Activated CD4-positive, alpha-beta T cell treated with anti-CD3 and anti-CD28 coated beads for 48 hours (primary cell): ENCODE measurements at regions not wholly inside any gene's neighbourhood (a gene's known extent, or its start where the extent isn't known, plus 50 kb on each side); places are given as distances from the start of the nearest gene placed in this dataset.

Experiments used
- DNase-seq: peaks from one replicate; pipeline ENCODE4 v3.0.0-alpha.2; 2020

DNA sequence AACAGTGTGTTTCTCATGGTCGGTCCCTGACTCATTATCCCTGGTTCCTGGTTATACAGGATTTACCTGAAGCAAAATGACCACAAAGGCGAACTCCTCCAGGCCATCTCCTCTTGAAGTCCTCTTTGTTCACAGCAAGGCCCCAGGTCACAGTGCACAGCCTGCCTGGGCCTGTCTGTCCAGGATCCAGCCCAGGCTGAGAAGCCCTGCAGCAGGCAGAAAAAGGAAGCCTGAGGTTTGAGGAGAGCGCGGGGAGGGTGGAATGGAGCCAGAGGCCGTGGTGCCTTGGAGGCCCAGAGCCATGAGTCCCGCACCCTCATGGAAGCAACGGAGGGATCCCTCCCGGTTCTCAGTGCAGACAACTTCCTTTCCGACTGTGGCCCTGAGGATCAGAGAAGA is 136.8 kb upstream of the IRF2BP2 start:
- no peak for DNase-seq

DNA sequence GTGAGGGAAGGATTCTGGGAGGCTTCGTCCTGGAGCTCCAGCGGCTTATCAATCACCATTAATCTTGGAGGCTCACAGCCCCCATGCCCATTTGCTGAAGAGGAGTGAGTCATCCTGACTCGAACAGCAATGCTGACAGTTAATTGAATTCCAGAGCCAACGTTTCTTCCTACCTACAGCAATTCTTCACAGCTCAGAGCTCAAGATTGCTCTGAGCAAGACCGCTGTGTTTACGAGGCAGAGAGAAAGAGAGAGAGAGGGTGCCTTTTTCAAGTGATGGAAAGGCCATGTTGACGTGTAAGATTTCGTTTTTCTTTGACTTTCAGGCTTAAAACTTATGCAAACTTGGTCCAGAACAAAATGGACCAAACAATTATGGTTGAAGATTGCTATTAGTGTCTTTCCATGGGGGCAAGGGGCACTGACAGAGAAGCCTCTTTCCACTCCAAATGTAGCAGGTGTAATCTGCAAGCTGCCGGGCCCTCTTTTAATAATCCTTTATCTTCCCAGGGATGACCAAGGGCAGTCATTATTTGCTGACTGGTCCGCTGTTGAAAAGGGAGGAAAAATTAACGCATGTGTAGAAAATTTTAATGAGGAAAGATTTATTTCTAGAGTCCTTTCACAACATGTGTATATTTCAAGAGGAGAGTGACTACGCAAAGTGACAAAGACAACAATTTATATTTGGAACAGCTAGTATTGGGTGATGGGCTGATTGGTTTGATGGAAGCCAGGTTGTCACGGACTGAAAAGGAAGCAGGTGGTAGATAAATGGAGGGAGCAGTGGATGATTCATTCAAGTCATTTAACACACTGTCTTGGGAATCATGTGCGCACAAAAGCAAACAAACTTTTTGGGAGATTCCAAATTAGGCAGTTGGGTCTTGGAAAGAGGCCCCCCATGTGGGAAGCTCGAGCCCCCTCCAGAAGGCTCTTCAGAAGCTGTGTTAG is 136.1 kb upstream of the IRF2BP2 start:
- DNase-seq: no peak

DNA sequence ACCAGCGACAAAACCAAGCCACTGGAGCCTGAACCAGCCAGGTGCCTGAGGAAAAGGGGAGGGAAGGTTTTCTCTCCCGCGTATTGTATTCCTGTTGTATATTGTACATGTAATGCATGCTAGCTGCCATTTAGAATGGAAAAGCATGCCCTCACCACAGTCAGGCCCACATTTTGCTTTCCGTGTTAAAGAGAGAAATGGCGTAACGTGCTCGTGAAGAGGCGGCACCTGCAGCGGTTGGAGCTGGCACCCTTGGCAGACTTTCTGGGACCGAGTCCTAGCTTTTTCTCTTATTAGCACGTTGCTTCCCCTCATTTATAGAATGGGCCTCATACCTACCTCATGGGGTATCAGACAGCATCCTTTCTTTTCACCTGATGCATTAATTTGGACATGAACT is 135.3 kb upstream of the IRF2BP2 start:
- DNase-seq: no peak

DNA sequence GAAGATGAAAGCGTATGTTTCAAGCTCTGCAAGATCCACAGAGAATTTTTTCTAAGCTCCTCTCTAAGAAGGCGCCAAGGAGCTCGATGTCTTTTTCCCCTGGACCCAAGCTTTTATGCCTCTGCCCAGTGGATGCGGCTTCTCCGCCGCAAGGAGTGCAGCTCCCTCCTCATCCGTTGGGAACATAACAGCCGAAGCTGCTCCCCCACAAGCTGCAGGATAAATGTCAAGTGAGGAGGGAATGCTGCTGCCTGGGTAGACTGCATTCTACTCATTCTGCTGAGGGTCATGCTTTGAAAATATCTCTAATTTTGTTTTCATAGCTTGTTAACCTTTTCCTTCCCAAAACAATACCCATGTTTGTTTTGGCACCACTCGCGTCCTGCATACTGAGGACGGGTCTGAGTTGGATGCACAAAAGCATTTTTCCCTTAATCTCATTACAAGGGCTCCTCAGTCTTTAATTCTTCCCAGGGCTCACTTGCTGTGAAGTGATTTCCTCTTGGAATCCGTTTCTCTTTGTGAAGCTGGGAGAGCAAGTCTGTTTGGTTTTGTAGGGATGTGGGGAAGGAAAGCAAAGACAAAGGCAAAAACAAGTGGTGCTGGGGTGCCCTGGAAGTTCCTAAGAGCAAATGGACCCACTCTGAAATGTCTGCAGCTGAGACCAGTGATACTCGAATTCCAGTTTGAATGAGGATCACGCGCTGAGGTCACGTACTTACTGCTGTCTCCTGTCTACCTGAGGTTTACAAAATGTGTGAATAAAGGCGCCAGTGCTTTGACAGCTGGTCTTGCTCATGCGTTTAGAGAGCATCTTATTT is 134.0 kb upstream of the IRF2BP2 start:
- DNase-seq: no peak

DNA sequence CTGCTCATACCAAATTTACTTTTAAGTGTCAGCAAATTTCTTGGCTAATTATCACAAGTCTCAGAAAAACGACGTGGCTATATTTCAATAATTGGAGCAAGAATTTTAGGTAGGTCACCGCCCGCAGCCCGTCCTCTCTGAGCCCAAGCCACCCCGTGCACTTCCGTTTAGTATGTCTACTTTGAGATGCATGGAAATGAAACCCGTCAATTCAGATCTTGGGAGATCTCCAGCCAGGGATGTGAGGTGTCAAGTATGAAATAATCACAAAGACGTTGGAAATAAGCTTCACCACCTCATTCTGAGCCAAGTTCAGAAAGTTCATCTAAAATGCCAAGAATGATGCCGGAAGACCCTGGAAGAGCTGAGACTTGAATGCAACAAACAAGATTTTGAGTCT is 132.6 kb upstream of the IRF2BP2 start:
- no peak for DNase-seq

DNA sequence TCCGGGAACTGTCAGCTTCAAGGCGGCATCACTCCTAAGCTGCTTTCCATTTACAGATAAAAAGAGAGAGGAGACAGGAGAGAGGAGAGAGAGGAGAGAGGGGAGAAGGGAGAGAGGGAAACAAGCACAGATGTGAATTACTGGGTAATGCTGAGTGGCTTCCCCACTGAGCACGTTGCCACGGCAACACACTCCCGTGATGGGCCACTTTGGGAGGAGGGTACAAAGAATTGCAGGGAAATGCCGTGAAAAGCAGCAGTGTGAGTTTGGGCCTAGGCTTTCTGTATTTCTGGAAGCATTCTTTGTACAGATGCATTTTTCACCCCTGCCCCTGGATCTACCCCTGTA is 128.0 kb upstream of the IRF2BP2 start:
- DNase-seq: no peak

DNA sequence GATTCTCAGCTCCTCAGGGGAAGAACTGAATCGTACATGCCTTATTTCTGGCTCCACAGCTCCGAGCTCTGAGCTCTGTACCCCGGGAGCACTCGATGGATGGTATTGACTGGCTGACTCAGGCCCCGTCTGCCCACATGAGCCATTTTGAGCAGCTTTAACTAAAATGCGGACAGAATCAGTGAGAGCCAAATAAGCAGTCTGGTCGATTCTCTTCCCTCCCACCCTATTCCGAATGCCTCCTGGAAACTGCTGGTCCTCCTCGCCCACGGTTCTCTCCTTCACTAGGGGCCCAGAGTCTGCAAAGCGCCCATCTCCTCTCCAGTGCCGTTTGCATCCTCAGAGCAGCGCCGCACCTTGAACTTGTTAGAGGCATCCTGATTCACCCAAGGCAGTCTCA is 125.9 kb upstream of the IRF2BP2 start:
- no peak for DNase-seq

DNA sequence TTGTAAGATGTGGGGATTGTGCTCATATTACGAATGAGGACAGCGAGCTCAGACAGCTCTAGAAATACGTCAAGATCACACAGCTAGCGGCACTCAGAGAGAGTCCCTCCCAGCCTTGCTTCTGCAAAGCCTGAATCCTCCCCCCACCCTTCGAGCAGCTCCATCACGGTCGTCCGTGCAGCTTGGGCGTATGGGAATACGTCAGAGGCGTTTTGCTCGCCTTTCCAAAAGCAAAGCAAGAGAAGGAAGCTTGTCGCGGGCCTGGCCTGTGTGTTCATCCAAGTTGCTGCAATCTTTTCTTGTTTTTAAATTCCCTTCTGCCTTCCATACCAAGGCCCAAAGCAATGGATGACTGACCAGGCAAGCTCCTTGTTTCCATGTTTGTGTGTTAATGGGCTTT is 125.5 kb upstream of the IRF2BP2 start:
- no peak for DNase-seq

DNA sequence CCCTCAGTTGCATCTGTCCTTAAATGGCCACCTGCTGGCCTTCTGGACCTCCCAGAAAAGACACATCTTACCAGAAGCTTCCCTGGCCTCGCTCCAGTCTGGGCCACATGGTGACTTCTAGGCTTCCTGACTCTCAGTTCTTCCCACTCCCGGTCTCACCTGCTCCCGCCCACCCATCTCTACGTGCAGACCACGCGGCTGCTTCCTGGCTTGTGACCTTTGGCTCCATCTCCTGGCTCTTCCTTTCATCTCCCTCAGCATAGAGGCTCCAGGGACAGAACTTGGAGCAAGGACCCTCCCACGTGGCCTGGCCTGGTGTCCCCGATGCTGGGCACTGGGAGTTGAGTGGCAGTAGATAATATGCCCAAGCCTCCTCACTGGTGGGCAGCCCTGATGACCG is 124.9 kb upstream of the IRF2BP2 start:
- DNase-seq: no peak

DNA sequence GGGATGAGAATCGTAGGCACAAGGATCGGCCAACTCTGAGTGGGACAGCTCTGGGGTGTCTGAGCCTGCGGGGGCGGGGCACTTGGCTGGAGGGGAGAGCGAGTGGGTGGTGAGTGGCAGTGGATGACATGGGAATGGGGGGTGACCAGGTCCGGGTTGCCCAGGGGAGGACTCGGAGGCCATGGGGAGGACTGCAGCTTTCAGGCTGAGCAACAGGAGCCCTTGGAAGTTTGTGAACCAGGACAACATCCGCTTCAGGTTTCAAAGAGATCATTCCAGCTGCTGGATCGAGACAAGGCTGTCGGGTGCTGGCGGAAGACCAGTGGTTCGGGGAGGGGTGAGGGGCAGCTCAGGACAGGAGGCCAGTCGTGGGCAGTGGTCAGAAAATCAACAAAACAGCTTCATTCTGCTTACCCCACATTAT is 124.4 kb upstream of the IRF2BP2 start:
- no peak for DNase-seq

DNA sequence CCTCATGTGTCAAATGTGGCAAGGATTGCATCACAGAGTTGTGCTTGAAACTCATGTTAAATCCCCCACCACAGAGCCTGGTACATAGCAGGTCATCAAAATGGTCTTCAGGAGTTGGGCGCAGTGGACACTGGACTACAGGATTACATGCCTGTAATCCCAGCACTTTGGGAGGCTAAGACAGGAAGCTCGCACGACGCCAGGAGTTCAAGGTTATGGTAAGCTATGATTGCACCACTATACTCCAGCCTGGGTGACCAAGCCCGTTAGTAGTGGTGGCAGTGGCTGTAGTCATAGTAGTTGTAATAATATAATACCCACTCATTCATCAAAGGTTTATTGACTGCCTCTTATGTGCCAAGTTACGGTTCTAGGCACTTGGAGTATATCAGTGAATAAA is 123.4 kb upstream of the IRF2BP2 start:
- DNase-seq: no peak

DNA sequence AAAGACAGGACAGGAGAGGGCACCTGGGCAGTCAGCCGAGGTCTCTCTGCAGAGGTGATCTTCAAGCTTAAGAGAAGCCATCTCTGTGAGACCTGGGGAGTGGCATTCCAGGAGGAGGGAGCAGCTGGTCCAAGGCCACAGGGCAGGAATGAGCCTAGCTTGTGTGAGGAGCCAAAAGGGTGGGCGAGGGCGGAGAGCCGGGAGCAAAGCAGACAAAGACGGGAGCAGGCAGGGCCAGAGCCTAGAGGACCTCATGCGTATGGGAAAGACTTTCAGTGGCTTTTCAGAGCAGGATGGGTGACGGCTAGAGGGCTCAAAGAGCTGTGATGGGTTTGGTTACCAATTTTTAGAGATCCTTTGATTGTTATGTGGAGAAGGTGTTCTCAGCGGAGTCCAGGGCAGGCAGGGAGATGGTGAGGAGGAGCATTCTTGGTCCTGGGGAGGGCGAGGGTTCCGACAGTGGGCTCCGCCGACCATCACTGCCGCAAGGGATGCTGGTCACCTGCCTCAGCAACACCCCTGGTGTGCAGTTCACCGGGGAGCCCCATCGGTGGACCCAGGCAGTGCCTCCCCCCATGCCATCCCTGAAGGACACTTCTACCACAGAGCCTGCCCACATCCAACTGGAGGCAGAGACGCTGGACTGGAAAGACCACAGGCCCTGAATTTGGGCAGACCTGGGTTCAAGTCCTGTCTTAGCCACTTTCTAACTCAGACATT is 122.9 kb upstream of the IRF2BP2 start:
- no peak for DNase-seq

DNA sequence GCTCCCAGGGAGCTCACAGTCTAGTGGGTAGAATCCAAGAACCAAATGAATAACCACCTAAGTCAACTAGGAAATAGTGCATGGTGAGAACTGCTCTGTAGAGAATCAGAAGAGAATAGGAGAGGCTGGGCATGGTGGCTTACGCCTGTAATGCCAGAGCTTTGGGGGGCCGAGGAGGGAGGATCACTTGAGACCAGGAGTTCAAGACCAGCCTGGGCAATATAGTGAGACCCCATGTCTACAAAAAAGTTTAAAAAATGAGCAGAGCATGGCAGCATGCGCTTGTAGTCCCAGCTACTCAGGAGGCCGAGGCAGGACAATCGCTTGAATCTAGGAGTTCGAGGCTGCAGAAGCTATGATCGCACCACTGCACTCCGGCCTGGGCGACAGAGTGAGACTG is 122.3 kb upstream of the IRF2BP2 start:
- DNase-seq: no peak

DNA sequence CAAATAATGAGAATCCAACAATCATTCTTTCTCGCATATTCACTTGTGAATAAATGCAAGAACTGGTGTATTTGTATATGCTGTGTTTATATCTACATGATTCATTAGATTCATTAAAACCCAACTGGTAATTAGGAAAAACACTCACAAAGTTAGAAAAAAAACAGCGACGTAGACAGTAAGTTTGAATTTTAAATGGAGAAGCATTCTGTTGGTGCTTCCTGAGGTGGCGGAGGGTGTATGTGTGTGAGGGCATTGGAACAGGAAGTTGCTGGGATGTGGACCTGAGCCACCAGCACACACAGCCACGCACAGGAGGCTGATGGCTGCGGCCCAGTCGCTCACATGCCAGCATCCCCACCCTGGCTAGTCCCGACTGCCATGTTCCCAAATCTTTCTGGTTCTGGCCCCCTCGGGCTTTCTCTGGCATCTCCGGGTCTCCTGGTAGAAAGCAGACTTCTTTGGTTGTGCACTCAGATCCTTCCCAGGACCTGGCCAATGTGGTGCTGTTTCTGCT is 121.6 kb upstream of the IRF2BP2 start:
- DNase-seq: peak; percentile 47

DNA sequence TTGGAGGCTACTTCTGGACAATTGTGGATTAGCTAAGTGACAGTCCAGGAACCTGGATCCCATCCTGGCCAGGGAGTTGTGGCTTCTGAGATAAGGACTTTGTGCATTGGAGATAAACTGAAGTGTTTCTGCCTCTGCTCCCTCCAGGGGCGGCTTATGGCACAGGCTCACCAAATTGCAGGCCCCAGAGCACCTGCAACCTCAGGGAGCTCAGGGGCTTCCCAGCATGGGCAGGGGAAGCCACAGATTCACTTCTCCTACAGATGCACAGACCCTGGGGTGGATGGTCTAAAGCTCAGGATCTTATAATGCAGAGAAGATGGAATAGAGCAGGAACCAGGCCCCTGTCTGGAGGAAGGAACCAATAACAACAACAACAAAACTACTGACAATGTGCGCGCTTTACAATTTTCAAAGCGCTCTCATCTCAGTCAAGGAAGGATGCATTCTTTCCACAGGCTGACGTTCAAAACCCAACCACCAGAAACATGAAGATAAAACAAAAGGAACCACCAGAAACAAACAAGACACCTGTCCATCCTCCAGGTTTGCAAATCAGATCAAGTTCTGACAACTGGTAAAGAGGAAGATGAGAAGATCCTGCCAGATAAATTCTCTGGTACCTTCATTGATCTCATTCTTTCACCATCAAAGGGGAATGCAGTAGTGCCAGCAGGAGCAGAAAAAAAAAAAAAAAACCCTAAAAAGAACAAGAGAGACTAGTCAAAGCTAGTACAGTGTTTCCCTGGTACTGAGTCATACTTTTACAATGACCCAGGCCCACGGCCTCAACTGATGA is 121.0 kb upstream of the IRF2BP2 start:
- peak; percentile 68 for DNase-seq

DNA sequence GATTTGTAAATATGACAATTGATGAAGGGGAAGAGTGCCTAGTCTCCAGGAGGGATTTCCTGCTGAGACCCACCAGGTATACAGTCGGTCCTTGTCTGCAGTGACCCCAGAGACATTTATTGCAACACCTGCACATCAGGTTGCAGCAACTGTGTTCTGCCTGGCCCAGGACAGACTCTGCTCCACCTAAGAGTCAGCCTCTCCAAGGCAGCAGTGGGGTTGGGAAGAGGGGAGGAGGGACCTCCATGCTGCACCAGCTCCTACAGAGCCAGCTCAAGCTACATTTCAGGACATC is 120.4 kb upstream of the IRF2BP2 start:
- no peak for DNase-seq

DNA sequence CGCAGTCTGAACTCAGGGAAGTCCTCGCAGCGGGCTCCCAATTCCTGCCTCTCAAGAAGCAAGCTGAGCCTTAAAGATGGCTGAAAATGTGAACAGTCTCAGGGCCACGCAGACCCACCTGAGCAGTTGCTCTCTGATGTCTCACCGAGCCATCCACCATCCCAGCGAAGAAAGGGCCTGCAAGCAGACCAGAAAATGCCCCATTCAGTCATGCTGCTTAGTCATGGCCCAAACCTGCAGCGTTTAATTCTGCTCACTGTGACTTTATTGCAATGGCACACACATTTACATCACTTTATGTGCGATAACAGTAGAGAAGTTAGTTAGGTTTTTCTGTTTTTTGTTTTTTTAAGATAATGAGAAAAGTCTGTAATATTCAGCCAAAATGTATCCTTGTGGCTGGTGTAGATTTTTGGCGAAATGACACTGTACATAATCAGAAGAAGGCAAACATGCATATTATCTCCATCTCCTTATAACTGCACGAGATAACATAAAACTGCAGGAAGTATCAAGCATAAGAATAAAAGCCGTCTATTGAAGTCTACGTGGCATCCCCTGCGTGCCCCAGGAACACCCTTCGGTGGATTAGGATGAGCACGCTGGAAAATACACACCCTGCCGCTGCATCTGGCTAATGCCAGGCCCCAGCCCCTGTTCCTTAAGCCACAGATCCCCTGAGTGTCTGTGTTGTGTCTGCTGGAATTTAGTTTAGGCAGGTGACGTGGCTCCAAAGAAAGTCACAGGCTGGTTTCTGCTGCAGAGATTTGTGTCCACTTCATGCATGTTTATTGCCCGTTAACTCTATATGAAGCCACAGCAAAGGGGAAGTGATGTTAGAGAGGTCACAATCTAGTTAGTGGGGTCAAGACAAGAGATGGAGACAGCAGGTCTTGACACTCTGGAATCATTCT is 119.8 kb upstream of the IRF2BP2 start:
- peak; percentile 20 for DNase-seq

DNA sequence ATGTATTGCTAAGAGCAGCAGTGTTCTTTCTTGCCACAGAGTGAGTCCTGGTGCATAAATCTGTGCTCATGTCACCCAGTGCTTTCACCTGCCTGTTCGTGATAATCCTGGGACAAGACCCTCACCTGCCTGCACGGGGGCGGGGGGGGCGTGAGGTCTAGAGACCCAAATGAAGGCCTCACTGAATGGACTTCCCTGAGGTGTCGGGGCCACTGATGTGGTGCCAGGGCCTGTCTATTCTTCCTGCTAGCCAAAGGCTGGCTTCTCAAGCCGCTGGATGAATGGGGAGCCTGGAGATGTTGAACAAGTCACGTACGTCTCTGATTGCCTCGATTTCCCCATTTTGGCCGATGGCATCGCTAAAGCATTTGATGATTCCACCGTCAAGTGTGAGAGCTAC is 118.8 kb upstream of the IRF2BP2 start:
- DNase-seq: no peak

DNA sequence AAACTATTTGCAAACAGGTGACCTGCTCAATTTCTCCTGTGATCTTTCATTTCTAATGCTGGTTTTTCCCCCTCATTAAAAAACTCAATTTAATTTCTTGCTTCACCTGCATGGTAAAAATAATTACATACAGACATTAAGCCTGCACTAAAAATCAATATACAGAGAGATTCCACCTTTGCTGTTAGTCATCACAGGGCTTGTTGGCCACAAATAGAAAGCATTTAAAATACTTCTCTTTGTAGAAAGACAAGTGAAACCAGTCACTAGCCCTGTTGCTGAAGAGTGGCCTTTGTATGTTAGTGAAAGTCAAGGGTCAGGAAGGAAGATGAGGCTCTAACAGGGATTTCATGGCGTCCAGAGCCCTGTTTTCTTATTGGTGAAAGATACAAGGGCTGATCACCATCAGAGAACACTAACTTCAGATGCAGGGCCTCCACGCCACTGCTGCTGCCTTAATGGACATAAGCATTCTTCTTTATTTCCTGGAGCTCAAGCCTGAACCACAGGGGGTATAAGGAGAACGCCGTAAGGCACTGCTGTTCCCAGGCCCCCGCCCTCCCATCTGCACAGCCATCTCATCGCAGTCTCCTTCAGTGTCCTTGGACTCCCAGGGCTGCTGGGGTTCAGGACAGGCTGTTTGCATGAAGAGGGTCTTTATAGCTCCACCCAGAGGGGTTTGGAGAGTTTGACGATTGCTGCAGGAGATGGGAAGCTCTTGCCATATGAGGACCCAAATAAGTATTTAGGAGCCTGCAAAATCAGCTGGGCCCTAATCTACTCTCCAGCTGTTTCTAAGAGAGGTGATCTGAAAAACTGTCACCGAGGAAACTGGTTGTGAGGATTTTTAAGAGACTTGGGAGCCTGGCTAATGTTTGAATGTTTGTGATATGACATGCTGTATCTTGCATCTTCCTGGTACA is 117.3 kb upstream of the IRF2BP2 start:
- DNase-seq: no peak

DNA sequence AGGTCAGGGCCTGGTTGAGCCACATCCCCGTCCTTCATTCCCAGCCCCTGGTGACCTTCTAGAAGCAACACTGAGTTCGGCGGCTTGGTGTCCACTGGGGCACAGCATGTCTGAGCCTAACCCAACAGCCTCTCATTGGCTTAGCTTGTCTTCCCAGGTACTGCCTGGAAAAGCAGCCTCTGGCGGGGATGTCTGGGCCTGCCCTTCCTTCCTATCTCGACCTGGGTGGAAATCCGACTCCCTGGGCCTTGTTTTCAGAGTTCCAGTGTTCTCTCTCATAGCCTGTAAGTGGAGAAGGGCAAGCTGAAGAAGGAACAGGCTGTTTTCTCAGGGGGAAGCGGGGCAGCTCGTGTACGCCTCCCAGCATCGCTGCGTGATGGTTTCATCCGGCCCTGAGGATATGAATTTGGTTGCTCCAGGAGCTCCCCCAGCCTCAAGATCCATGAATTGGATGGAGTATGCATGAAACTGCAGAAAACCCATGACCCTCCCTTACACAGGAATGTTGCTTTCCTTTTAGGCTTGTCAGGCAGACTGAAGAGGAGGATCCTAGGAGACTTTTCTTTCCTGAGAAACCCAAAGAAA is 116.5 kb upstream of the IRF2BP2 start:
- DNase-seq: no peak
